ENCODE measurements at regions not wholly inside any gene's neighbourhood (a gene's known extent, or its start where the extent isn't known, plus 50 kb on each side); places are given as distances from the start of the nearest gene placed in this dataset.

GRCh38 chr1:196144588-196144987 lies 463.7 kb downstream of the KCNT2 start:
- TF ChIP-seq CTCF (IDR thresholded peaks at IDR 0.05; ENCODE audit: control insufficient read depth, insufficient read depth, low read depth, low read length, missing control alignments): no peak
- DNase-seq (ENCODE audit: low read depth): no peak
- H3K4me3 ChIP-seq (ENCODE audit: control insufficient read depth, low read depth, low read length): no peak overlapping the region

- DNase-seq (ENCODE audit: low read depth): no peak
- H3K4me3 ChIP-seq (ENCODE audit: control insufficient read depth, low read depth, low read length): no peak overlapping the region
- peak; percentile 19 for TF ChIP-seq CTCF (IDR thresholded peaks at IDR 0.05; ENCODE audit: control insufficient read depth, insufficient read depth, low read depth, low read length, missing control alignments)
These were observed 464.5 kb downstream of the KCNT2 start for GRCh38 chr1:196143602-196144342.

- H3K4me3 ChIP-seq (ENCODE audit: control insufficient read depth, low read depth, low read length): no peak overlapping the region
- no peak for TF ChIP-seq CTCF (IDR thresholded peaks at IDR 0.05; ENCODE audit: control insufficient read depth, insufficient read depth, low read depth, low read length, missing control alignments)
- DNase-seq (ENCODE audit: low read depth): no peak
These were observed 466.1 kb downstream of the KCNT2 start for GRCh38 chr1:196142111-196142640.

- DNase-seq (ENCODE audit: low read depth): no peak
- no peak overlapping the region for H3K4me3 ChIP-seq (ENCODE audit: control insufficient read depth, low read depth, low read length)
- no peak for TF ChIP-seq CTCF (IDR thresholded peaks at IDR 0.05; ENCODE audit: control insufficient read depth, insufficient read depth, low read depth, low read length, missing control alignments)
These were observed 471.8 kb downstream of the KCNT2 start for GRCh38 chr1:196136396-196136795.

- DNase-seq (ENCODE audit: low read depth): no peak
- no peak for TF ChIP-seq CTCF (IDR thresholded peaks at IDR 0.05; ENCODE audit: control insufficient read depth, insufficient read depth, low read depth, low read length, missing control alignments)
- H3K4me3 ChIP-seq (ENCODE audit: control insufficient read depth, low read depth, low read length): no peak overlapping the region
These were observed 476.5 kb downstream of the KCNT2 start for GRCh38 chr1:196131691-196132090.

- H3K4me3 ChIP-seq (ENCODE audit: control insufficient read depth, low read depth, low read length): no peak overlapping the region
- no peak for DNase-seq (ENCODE audit: low read depth)
- no peak for TF ChIP-seq CTCF (IDR thresholded peaks at IDR 0.05; ENCODE audit: control insufficient read depth, insufficient read depth, low read depth, low read length, missing control alignments)
These were observed 479.4 kb downstream of the KCNT2 start for GRCh38 chr1:196128835-196129234.

Measured in AG09309 (cell line).